DMS114 treated with DMSO at 0.1 percent for 48 hours (cell line): ENCODE measurements at regions not wholly inside any gene's neighbourhood (a gene's known extent, or its start where the extent isn't known, plus 50 kb on each side); places are given as distances from the start of the nearest gene placed in this dataset.
A peak's percentile ranks its signal among the peaks of the same experiment; 100 is the strongest.
"Not testable (repeated sequence)": the region's sequence is repeated elsewhere in the genome, so short reads cannot be mapped to it uniquely, and the experiment has no call there.

Source experiments
- DNase-seq: peaks from one replicate; lab custom pipeline; 2025; ENCODE audit not compliant: unreplicated experiment; lab: John Stamatoyannopoulos, UW

DNA sequence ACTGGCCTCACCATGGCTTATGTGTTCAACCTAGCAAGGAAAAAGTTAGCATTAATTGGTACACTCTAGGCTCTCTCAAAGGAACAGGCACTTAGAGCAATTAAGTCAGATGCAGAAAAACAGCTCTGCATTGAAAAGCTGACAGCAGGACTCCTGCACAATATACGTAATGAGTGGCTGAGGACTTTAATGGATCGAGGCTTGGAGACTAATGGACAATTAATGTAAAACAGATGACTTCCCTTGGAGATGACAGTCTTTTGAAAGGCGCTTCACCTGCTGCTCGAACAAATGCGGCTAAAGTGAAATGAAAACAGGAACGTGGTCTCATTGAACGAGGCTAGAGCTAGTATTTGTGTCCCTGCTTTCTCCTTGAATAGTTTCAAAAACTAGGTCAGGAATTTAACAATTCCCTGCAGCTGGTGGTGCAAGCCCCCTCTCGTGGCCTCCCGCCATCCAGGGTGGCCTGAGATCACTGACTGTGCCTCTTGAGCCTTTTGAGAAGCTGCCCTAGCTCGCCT lies 137.1 kb downstream of the ELOVL4 start:
- DNase-seq = no peak

DNA sequence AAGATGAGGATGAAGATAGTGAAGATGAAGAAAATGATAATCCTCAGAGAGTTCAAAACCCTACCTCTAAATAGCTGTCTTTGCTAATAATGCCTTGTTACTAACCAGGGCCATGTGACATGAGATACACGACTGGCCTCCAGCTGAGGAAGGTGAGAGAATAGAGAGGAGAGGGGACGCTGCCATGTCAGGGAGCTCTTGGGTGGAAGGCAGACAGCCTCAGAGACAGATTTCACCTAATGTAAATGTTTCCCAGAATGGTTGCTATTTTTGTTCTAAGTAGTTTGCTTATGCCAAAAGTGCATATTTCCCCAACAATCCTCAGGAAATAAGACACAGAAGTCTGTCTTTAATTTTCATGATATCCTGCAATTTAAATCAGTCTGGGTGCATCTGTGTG lies 138.4 kb downstream of the ELOVL4 start:
- no peak for DNase-seq

DNA sequence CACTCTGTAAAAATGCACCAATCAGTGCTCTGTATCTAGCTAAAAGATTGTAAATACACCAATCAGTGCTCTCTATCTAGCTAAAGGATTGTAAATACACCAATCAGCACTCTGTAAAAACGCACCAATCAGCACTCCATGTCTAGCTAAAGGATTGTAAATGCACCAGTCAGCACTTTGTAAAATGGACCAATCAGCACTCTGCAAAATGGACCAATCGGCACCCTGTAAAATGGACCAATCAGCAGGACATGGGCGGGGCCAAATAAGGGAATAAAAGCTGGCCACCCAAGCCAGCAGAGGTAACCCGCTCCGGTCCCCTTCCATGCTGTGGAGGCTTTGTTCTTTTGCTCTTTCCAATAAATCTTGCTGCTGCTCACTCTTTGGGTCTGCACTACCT lies 140.7 kb downstream of the ELOVL4 start:
- DNase-seq = not testable (repeated sequence)

DNA sequence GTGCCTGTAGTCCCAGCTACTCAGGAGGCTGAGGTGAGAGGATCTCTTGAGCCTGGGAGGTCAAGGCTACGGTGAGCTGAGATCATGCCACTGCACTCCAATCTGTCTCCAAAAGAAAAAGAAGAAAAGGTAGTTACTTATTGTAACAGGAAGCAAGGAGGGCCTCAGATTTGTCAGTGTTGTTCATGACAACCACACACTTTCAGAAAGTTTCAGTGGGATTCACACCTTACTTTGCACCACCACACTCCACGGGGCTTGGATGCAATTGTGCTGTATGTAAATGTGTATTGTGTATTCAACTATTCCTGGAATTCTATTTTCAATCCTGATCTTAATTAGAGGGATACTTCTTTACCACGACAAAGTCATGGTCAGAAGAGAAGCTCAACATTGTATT lies 142.6 kb downstream of the ELOVL4 start:
- no peak for DNase-seq

DNA sequence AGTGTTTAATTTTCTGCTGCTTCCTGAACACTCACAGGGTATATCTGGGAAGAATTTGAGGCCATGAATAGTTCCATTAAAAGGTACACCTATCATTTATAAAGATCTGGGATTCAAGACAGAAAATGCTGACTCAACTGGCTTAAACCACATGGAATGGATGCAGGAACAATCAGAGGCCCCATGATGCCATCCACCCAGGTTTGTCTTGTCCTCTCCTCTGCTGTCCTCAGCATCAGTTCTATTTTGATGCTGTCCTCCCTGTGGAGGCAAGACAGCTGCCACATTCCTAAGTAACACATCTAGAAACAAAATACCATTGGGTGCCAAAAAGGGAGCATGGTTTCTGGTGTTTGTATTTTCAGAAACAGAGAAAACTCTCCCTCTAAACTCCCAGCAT lies 143.4 kb downstream of the ELOVL4 start:
- DNase-seq = no peak

DNA sequence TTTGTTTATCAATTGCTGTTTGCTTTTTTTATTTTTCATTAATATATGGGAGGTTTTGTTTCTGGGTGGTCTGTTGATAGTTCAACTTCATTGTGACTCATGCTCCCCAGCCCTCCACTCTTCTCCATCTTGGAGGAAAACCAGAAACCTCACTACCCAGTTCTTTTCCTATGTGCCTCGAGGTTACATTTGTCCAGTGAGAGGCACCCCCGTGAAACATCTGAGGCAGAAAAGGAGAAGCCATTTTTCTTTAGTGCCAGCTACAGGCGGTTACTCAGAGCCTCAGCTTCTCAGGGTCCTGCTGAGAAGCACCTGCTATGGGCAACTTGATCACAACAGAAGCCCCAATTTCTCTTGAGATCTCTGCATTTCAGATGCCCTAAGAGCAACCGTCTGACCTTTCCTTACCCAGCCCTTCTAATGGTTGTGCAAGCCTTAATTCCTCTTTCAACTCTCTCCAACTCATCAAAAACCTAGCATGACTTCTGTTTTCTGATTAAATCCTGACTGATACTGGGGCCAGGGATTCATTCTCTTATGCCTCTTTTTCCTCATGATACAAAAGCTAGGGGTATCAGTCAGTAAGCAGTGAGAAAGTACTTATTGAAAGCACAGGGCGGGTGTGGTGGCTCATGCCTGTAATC lies 144.6 kb downstream of the ELOVL4 start:
- no peak for DNase-seq

DNA sequence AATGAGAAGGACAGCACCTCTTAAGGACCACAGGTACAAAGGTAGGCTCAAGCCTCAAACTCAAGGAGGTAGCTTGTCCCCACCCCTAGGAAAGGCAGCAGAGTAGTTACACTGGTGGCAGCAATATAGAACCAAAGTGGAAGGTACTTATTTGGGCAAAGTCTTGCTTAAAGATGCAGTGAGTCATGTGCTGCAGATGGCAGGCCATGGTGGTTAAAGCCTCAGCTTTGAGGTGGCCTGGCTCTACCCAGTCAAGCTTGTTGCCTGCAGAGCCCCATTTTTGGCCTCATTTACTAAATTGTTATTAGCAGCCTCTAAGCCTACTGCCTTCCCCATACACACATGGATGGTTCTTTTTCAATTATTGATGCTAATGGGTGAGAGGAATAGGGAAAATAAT lies 146.0 kb downstream of the ELOVL4 start:
- no peak for DNase-seq

DNA sequence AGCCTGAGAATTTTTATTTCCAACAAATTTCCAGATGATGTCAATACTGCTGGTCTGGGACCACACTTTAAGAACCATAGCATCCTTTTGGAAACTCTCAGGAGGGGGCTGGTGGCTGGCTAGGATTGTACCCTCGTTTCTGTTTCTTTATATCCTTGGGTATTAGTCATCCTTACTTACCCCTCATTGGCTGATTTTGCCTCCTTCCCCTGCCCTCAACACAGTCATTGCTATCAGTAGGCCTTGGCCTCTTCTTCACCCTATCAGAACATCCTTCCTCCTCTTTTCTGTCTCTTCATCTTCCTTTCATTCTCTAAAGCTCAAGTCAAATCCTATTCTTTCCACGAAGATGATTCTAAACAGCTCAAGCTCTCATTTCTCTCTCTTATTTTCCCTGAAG lies 148.5 kb downstream of the ELOVL4 start:
- no peak for DNase-seq

DNA sequence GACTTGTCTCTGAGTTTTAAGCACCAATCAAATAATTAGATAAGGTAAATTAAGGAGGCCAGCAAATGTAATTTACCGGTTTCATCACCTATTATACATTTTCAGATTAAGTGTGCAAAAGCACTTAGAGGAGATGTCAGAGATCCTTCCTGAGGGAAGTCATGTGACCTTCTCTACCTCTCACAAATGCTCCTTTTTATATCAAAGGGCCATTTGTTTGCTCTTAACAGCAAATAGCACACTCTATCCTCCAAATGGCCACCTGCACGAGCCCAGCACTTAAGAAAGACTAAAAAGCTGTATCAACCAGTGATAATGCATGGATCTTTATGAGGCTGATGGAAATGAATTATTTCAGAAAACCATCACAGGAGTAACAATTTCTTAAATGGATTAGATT lies 149.4 kb downstream of the ELOVL4 start:
- DNase-seq = no peak

DNA sequence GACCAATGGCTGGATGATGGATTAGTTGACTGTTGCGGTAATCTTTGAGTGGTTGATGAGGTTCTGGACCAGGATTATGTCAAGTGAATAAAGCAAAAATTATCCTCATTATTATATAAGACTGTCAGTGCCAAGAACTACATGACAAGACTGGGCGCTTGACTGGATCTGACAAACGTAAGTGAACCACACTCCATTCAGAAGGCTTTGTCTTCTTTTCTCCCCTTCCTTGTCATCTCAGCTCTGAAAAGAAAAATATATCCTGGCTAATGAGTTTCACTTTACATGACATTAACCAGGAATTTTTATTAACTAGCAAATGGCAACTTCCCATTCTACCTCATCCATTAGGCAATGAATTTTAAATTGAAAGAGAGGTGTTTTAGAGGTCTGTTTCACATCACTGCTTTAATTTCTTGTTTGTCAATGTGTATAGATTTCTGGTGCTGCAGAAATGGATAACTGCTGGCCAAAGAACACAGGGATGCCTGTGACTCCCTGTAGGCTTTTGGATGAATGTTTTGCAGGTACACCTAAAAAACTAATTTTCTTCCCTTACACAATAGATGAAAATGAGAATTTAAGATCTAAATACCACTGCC lies 150.1 kb downstream of the ELOVL4 start:
- no peak for DNase-seq

DNA sequence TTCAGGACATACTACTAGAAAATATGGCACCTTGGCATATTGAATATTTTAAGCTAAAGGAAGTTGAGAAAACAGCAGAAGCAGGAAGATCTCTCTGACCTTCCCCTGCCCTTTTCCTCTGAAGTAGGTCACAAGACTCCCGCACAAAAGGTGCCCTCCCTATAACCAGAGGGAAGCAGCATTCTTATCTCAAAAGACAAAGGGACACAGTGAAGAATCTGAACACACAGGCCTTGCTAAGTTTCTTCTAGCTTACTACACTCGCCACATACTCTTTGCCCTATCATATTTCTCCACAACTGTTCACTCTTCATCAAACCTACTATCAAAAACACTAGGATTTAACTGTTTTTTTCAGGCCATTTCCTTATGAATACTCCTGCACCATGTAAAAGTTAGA lies 151.2 kb downstream of the ELOVL4 start:
- no peak for DNase-seq

DNA sequence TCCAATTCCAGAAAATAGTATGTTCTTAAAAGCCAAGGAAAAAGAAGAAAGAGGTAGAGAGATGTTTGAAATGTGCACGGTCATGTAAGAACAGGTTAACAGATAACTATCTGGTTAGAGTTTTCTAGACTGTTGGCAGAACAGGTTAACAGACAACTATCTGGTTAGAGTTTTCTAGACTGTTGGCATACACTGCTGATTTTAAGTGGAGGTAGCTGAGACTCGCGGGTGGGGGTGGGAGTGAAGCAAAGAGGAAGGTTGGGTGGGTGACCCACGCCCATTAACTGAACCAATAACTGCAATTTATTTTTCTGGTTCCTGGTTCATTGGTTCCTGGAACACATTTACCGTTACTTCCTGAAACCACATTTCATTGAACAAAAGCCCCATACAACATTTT lies 157.5 kb downstream of the ELOVL4 start:
- no peak for DNase-seq

DNA sequence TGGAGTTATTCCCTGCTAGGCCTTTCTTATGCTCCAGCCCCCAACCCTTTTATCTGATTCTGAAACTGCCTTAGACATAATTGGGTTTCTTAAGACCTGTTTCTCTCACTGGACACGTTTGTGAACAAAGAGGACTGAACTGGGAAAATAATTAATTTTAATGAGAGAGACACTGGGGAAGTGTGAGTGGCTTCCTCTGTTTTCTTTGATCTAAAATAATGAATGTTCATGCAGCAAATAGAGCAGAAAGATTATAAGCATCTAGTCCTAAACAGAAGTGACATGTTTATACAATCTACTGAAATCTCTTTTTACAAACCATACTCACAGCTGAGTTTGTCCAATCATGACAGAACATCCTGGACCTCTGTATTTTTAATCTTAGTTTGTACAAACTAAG lies 157.6 kb downstream of the SH3BGRL2 start:
- DNase-seq = no peak

DNA sequence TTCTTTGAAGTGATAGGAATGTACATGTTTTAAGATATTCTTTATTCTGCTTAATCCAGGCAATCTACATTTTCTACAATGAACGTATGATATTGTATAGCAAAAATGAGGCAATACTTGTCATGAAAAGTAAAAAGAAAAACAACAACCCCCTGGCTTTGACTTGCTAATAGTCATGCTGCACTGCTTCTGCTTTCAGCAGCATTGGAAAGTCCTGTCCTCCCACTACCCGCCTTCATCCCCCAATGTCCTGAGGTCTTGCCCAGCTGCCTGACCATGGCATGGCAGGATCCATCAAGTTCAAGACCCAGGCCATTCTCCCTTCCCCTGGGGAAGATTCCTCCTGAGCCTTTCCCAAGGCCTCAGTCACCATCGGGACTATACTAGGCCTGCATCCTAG lies 156.5 kb downstream of the SH3BGRL2 start:
- DNase-seq = no peak

DNA sequence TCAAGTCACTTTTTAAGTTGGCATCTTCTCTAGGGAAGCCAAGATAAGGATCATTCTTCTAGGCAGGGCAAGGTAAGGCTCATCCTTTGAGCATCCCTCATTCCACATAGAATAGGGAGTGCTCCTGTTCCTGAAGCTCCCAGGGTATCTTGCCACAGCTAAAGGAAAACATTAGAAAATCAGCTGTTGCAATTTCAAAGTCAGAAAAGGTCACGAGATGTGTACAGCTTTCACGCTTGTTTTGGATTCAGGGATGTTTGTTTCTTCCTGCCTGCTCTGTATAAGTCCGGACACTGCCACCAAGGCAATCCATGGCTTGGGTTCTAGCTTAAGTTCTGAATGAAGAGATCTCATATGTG lies 153.2 kb downstream of the SH3BGRL2 start:
- no peak for DNase-seq

DNA sequence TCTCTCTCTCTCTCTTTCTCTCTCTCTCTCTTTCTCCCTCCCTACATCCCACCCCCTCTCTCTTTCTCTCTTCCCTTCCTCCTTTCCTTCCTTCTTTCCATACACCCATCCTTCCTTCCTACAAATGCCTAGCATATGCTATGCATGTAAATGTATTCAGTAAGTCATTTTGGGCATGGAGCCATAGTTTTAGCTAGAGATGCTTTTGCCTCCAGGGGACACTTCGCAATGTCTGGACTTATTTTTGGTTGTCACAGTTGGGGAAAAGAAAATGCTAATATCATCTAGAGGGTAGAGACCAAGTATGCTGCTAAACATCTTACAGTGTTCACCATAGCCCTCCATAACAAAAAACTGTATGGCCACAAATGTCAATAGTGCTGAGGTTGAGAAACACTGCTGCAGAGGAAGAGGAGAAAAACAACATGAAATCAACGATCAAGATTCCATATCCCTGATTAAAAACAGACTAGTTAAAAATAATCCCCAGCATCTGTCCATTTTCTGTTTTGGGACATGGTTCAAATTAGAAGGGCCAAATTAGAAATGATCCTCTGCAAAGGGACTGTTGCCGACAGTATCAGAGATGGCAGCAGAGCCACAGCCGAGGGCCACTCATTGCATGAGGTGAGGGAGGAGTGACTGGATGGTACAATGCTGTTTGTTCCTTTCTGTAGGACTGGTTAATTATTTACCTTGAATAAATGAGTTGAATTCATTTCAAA lies 152.7 kb downstream of the SH3BGRL2 start:
- no peak for DNase-seq

DNA sequence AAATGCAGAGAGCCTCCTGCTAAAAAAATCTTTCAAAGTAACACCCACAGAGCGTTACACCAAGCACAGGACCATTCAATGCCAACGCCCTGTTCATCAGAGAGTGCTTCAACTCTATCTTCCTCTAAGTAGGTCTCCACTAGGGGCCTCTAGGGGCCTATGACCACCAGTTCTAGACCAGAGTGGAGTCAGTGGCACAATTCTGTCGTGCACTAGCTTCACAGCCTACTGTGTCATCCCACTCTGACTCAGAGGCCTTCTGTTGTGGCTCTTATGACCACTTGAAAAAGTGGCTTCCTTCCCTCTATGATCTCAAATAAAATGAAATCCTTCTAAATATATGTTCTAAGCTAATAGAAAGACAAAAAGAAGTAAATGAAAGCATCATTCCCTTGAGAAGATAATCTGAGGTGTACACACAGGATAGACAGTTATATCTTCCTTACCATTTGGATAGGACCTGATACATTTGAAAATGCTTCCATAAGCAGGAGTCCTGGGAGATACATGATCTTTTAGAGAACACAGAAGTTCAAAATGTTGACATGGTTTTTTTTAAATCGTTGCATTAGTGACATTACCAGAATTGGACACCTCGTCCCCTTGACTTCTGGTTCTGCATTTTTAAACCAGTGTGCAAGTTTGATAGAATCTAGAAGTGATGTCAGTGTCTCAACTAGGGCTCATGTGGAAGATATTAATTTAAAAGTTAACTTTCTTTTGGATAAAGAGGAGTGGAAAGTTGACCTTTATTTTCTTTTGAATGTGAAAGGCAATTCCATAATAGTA lies 151.9 kb downstream of the SH3BGRL2 start:
- no peak for DNase-seq

DNA sequence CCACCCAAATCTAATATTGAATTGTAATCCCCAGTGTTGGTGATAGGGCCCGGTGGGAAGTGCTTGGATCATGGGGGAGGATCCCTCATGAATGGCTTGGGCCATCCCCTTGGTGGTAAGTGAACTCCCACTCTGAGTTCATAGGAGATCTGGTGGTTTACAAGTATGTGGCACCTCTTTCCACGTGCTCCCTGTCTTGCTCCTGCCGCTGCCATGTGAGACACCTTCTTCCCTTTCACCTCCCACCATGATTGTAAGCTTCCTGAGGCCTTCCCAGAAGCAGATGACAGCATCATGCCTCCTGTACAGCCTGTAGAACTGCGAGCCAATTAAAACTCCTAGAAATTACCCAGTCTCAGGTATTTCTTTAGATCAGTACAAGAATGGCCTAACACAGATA lies 150.8 kb downstream of the SH3BGRL2 start:
- no peak for DNase-seq

DNA sequence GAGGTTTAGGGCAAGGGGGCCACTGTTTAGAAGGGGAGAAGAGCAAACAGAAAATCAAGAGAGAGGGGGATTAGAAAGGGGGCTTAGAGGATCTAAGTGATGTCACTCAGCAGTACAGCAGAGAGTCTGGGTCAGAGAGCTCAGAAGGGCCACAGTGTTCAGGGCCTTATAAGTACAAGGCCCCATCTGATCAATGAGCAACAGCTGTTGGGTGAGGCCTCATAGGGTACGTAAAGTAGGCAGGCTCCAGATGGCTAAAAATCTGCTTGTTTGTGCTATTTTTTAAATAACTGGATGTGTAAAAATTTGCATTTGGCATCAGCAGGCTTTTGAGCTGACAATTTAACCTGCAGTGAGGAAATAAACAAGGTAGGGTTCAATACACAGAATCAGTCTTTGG lies 149.8 kb downstream of the SH3BGRL2 start:
- no peak for DNase-seq

DNA sequence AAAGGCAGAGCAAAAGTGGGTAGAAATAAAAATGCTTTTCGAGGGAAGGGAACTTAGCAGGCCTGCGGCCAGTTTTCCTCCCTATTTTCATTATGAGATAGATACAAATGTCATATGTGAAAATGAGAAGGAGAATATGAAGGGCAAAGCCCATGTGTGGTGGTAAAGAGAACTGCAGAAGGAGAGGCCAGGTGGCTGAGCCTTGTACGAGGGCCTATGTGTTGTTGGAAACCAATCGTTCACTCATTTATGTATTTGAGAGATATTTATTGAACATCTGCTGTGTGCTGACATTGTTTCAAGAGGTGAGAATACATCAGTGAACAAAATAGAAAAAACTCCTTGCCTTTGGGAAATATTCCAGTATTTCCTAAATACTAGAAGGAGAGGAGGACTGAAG lies 147.7 kb downstream of the SH3BGRL2 start:
- DNase-seq = peak; percentile 11

DNA sequence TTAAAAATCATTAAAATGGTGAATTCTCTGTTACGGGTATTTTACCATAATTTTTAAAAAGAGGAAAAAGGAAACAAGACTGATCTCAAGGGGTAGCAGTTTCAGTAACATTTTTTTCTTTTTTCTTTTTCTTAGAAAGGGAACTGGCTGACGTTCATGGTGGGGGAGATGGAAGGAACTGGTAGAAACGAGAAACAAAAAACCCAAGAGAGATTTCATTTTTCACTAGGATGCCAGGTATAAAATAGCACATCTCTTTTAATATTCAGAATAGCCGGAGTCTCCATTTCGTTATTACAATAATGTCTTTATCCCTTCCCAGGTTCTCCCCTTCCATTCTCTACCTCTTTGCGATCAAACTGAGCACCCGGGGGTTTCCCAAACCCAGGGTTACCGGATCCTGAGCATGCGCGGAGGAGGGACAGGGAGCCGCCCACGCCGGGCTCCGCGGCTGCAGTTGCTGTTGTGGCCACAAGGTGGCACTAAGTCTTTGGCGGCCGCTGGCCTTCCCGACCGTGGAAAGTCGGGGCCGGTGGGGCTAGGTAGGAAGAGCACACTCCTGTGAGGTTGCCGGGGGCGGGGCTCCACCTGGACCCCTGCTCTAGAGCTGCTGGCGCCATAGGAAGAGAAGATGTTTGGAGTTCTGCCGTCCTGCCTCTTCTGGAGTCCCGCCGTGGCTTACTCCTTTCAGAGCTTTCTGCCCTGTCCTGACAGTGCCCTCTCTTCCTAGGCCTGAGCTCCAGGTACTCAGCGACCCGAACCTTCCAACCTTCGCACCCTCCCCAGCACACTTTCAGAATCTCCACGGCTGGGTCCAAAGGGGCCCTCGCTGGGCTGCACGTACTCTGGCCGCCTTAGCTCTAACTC lies 146.8 kb downstream of the SH3BGRL2 start:
- peak; percentile 53 for DNase-seq
